GM21360 (cell line): ENCODE measurements at regions not wholly inside any gene's neighbourhood (a gene's known extent, or its start where the extent isn't known, plus 50 kb on each side); places are given as distances from the start of the nearest gene placed in this dataset.
"Not testable (repeated sequence)": the region's sequence is repeated elsewhere in the genome, so short reads cannot be mapped to it uniquely, and the experiment has no call there.

Experiments used
- ATAC-seq: cut with Tn5 transposase; IDR thresholded peaks from one replicate; pipeline ENCODE4 v1.9.1; 2021; ENCODE audit warnings: mild to moderate bottlenecking, moderate library complexity; ENCODE audit not compliant: unreplicated experiment

DNA sequence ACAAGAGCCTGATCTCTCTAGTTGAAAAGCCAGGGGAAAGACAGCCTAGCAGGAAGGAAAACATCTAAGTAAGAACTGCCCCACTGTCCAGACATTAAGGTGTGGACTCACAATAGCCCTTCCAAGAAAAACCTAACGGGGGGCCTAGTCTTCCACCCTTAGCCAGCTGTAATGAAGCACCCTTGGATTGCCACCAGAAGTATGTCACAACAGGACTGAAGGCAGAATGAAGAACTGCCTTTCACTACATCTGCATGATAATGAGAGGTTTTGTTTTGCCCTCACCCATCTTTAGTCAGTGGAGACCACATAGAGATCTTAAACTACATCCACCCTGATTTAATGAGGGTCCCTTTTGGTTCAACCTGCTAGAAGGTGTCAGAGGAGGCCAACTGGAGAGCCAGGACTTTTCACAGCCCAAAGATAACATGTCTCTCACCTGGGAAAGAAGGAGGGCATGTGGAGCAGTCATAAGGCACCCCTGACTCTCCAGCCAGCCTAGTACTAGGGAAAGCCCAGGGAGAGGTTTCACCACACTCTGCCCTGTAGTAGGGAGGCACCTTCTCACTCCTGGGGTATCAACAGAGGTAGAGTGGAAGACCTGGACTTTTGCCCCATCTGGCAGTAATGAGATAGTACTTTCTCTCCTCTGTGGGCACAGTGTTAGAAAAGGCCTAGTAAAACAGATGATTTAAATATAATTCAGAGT lies 1017.4 kb upstream of the MANEA start:
- ATAC-seq = no peak

DNA sequence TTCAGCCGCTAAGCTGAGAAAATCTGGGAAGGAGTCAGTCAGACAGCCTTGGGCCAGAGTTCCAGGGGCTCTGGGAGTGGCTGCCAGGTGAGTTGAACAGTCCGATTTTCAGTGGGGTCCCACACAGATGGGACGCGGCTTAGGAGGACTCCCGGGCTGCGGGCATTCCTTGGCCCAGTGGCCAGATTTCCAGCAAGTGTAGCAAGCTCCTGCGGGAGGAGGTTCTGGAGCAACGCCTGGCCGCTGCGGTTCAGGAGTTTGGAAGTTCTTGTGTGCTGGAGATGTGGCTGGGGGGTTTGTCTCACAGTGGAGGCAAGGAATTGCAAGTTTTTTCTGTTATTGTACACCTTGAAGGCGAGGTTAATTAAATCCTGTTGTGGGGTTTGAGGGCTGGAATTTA lies 1020.1 kb upstream of the MANEA start:
- ATAC-seq = not testable (repeated sequence)

DNA sequence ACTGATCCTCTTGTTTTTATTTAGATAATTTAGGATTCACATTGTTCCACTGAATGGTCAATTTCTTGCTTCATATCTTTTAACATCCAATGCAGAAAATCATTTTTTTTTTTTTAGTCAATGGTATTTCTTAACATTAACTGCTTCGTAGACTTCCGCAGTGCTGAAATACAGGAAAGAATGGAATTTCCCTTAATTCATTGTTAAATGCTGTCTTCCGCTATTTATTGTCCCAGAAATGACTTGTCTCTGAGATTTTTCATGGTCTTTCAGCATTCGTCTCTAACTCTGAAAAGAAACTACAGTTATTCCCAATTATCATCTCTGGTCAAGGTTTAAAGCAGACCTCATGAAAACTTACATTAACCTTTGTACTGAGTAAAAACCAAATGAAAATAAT lies 1029.1 kb upstream of the MANEA start:
- ATAC-seq = no peak

DNA sequence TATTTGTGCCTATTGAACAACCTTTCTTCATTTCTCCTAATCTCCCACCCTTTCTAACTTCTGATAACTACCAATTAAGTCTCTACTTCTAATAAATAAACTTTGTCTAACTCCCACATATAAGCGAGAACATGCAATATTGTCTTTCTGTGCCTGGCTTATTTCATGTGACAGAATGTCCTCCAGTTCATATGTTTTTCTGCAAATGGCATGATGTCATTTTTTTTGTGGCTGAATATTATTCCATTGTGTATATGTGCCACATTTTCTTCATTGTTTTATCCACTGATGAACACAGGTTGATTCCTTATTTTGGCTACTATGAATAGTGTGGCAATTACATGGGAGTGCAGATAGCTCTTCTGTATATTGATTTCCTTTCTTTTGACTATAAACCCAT lies 1041.5 kb upstream of the MANEA start:
- no peak for ATAC-seq

DNA sequence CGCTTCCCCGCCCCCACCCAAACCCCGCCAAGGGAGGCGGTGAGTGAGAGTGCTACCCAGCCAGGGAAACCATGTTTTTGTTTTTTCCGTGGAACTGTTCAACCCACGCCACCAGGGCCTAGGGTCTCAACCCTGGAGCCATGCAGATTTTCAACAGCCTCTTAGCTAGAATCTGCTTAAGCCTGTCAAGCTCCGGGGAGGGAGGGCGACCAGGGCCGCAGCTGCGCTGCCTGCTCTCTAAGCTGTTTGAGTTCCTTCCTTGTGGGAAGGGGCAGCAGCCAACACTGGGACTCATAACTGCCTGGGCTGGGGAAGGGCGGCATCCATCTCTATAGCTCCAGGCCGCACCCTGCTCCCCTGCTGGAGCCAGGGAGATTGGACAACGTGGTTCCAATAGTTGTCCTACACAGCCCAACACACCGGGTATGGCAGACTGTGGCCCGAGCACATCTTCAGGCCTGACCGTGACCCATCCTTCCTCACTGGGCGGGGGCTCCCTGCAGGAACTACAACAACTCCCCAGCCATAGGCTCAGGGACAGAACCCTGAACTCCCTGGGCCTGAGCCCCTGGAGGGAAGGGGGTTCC lies 1065.7 kb upstream of the MANEA start:
- no peak for ATAC-seq

DNA sequence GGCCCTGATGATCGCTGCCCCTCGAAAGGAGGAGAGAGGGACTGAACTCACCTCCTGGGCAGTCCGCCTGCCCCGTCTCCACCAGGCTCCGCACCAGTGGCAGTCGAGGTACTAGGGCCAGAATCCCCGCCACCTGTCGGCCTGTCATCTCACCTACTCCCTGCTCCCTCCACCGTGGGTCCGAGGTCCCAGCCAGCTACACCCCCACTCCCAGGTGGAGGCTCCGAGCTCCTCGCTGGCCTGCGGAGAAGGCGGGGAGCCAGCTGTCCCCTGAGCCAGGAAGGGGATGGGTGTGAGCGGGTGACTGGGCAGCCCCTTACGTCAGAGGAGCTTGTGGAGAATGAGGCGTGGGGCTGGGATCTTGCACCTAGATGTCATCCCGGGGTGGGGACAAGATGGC lies 1066.5 kb upstream of the MANEA start:
- ATAC-seq = no peak

DNA sequence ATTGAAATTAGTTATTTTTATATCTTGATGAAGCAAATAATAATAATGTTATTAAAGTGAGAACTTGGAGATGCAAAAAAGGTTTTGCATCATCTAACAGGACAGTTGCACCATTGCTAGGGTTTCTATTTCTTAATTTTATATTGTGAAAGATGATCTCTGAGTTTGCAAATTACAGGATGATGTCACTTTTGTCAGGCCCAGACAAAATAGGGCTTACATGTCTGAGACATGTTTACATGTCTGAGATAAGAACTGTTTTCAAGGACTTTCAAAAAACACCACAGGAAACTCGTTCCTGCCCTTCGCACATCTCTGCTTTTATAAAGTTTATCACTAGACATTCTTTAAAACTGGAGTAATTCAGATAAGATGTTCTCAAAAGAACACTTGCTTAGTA lies 1075.8 kb upstream of the MANEA start:
- no peak for ATAC-seq

DNA sequence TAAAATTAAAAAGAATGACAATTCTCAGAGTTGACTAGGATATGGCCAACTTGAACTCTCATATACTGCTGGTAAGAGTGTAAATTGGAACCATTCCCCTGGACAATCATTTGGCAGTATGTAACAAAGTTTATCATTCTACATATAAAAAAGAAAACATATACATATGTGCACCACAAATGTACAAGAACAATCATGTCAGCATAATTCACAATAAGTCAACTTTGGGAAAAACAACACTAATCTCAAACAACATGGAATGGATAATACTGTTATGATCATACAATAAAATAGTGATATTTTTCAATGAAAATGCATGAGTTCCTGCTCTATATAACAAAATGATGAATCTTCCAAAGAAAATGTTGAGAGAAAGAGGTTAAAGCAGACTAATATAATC lies 1078.7 kb upstream of the EPHA7 start:
- no peak for ATAC-seq

DNA sequence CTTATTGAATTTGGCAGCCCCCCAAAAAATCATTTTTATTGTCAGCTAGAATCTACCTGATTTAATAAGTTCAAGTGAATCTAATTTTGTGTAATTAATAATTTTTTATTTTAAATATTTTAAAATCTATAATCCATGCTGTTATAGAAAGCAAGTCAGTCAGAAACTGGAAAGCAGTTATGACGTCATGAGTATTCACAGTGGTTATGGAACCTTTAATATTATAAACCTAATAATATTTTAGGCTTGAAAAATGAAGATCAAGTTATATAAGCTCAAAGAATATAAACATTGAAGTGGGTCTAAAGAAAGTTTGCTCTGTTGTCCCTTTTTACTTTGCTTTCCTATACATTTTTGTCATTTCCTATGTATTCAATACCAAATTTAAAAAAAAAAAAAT lies 1075.1 kb upstream of the EPHA7 start:
- ATAC-seq = no peak

DNA sequence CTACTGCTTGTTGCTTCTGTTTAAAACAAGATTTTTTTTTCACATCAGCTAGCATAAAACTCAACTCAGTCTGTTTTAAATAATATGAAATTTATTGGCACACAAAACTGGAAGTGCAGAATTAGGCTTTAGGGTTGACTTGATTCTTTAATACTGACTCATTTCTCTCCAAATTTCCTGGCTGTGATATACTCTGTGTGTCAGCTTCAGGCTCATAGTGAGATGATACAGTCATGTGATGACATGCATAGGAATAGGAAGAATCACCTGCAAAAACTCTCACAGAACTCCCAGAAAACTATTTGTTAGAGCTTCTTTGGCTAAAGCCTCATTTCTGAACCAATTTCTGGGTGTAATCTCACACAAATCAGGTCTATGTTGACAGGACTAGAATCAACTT lies 1068.0 kb upstream of the EPHA7 start:
- ATAC-seq = no peak

DNA sequence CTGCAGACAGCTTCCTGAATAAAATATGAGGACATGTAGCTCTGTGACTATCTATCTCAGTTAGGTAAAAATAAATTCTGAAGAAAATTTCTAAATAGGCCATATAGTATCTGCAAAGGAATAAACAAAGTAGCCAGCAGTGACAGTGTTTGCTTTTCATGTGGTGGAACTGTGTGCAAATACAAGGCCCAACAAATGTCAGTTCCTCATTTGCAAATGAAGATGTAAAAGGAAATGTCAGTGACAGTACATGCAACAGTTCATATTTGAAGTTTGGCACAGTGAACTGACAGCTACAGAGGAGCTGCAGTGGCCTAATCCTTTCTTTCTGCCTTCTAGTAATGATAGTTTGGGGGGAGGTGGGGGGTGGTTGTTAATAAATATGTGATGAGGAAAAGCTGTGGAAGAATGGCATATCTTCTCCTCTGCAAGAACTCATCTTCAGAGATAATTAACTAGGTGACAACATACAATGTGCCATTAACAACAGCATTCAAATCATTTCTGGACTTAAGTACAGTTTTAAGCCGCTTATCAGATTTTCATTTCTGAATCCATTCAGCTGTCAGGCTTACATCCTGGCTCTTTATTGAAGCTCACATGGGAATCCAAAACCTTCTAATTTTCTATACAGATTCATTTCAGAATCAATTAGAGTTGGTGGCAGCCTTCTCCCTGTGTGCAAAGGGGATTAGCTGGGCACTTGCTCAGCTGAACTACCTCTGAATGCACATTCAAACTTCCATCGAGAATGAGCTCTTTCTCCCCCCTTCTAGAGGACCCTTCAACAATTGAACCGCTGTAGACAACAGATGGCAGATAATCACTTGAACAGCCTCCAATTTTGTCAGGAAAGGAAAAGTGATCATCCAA lies 1059.0 kb upstream of the EPHA7 start:
- ATAC-seq = no peak

DNA sequence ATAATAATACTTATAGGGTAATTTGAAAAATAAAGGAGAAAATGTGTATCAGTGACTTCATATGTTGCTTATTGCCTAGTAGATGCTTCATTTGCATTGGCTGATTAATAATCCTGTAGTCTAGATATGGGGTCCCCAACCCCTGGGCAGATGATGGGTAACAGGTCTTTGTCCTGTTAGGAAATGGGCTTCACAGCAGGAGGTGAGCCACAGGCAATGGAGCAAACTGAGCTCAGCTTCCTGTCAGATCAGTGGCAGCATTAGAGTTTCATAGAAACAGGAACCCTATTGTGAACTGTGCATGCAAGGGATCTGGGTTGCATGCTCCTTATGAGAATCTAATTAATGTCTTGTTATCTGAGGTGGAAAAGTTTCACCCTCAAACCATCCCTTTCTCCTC lies 1049.5 kb upstream of the EPHA7 start:
- no peak for ATAC-seq

DNA sequence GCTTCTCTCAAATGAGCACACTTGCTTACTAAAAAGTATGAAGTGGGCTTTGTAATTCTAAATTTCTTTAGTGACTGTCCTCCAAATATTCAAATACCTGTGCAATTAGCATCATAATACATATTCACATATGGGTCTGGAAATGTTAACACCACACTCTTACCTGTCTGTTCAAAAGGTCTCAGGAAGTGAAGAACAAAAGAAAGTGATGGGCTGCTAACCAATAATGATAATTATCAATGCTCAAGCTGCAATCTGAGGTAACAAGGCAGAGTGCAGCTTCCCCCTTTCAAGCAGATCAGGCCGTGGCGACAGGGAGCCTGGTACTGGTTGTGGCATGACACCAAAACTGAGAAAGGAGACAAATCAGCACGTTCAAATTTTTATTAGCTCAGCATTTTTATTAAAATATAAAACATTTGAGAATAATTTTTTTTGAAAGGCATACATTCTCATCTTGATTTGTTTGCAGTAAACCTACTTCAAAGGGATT lies 1044.7 kb upstream of the EPHA7 start:
- ATAC-seq = no peak

DNA sequence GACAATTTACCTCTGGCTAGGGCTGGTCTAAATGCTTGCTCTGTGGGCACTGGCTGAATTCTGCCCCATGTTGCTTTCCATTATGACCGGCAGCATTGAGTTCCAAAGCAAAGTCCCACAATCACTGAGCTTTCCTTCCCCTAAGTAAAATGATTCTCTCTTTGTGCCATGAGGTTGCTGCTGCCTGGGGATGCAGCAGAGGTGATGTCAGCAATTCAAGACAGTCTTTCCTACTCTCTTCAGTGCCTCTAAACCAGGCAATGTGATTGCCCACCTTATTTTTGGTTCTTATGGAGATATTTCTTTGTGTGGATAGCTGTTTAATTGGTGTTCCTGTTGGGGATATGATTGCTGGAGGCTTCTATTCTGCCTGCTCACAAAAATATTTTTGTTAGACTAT lies 1043.9 kb upstream of the EPHA7 start:
- ATAC-seq = no peak

DNA sequence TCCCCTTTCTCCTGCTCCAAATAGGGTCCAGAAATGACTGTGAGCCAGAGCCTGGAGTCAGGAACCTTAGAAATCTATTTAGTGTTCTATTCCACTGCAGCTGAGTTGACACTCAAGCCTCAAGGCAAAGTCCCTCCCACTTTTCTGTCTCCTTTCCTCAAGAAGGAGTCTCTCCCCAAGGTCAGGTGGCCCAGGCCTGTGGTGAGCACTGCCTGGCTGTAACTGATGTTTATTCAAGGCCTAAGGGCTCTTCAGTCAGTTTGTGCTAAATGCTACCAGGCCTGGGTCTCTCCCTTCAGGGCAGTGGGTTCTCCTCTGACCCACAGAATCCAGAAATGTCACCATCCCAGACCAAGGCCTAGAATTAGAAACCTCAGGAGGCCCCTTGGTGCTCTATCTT lies 1042.9 kb upstream of the EPHA7 start:
- no peak for ATAC-seq

DNA sequence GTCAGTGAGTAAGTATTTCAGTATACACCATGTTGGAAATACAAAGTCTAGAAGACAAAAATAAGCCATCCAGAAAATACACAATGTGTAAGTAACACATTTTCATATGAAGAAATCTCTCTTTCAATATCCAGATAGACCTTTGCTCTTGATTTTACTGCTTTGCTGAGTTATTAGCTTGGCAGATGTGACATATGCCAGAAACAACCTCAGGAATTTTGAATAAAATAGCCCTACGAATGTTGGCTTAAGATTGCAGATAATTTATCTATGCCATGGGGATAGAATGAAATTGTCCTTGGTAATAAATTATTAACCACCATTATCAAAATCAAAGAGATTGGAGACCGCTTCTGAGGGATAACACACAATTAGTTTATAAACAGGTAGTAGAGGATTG lies 1036.9 kb upstream of the EPHA7 start:
- no peak for ATAC-seq

DNA sequence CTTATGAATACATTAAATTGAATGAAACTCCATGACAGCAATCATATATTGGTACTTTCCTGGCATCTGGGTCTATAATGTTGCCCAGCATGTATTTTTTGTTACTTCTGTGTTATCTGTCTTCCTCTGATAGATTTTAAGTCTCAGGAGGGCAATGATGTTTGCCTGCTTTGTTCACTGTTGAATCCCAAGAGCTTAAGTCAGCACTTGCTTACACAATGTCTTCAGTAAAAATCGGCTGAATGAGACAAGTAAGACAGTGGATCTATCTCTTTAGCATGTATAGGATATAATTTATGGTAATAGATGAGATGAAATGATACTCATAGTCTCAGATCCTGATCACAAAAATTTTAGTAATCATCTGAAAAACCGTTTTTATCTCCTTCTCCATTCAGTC lies 1034.9 kb upstream of the EPHA7 start:
- no peak for ATAC-seq

DNA sequence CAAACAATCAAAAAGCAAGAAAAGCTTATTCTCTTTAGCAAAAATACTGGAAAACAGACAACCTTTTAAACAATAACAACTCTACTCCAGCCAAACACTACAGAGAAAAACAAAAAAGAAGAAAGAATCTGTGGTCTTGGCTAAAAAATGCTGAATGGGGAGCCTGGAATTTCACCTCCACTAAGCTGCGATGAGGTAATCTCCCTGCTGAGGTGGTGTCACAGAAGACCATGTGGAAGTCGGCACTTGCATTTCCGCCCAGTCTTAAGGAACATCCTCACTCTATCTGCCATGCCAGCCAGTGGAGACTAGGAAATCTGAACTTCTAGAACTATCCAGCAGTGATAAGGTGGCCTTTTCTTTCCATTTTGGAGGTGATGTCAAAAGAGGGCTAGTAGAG lies 1026.8 kb upstream of the EPHA7 start:
- ATAC-seq = no peak

DNA sequence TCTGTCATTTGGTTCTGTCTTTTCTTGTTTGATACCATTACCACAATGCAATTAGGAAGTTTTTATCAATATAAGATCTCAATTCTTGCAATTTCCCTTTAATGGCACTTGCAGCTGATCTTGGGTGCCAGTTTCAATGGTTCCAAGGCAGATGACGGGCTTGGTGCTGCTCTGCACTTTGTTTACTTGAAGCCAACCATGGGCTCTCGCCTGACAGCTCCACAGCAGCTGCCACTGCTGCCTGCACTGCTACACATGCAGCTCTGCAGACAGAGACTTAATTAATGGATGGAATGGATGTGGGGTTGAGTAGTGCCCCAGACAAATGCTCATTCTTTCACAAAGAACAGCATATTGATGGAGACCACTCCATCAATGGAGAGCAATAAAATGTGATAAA lies 1024.3 kb upstream of the EPHA7 start:
- no peak for ATAC-seq

DNA sequence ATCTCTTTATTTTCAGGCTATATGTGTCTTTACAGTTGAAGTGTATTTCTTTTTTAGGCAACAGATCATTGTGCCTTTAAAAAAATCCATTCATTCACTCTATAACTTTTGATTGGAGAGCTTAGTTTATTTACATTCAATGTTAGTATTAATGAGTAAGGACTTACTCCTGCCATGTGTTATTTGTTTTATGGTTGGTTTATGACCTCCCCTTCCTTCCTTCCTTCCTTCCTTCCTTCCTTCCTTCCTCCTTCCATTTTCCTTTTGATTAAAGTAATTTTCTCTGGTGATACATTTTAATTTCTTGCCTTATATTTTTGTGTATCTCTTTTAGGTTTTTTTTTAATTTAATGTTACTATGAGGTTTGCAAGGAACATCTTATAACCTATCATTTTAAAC lies 1005.3 kb upstream of the EPHA7 start:
- no peak for ATAC-seq

DNA sequence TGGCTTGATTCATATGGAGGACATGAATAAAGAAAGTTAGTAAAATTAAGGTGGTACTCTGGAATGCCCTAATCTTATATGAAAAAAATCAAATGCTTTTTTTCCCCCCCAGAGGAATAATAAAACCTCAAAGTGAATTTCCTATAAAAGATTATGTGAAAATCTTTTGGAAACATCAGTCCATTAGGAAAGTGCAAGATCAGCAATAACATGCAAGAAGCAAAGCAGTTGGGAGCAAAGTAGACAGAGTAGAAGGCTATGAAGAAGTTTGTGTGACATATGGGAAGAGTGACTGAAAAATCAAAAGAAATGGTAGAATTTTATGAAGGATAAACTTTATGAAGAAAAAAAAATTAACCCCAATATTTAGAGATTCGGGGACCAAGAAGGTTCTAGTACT lies 998.0 kb upstream of the EPHA7 start:
- ATAC-seq = no peak

DNA sequence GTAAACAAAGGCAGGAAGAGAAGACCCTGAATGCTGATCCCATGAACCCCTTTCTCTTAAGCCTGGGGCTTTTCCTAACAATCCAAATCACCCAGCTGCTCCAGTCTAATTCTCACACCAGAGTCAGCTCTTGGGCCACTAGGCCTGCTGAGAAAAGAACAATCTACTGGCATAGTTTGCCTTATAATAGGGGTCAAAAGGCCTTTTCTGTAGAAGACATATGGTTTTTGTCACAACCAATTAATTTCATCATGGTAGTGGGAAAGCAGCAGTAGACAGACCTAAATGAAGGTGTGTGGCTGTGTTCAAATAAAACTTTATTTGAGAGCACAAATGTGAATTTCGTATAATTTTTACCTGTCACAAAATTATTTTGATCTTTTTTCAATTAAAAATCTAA lies 994.7 kb upstream of the EPHA7 start:
- ATAC-seq = no peak
